ENCODE measurements at regions not wholly inside any gene's neighbourhood (a gene's known extent, or its start where the extent isn't known, plus 50 kb on each side); places are given as distances from the start of the nearest gene placed in this dataset.

- no peak for DNase-seq (ENCODE audit: low read depth in 3 of 3)
Measured at GRCh38 chr22:49263101-49263500, 564.6 kb downstream of the BRD1 start.

- DNase-seq (ENCODE audit: low read depth in 3 of 3) = no peak
Measured at GRCh38 chr22:49262167-49262566, 565.5 kb downstream of the BRD1 start.

- no peak for DNase-seq (ENCODE audit: low read depth in 3 of 3)
Measured at GRCh38 chr22:49261616-49262015, 566.1 kb downstream of the BRD1 start.

GRCh38 chr22:49260681-49261580, 566.7 kb downstream of the BRD1 start:
- no peak for DNase-seq (ENCODE audit: low read depth in 3 of 3)

- DNase-seq (ENCODE audit: low read depth in 3 of 3) = no peak
Measured at GRCh38 chr22:49259839-49260615, 567.6 kb downstream of the BRD1 start.

- no peak for DNase-seq (ENCODE audit: low read depth in 3 of 3)
Measured at GRCh38 chr22:49258107-49259010, 569.3 kb downstream of the BRD1 start.

- DNase-seq (ENCODE audit: low read depth in 3 of 3) = no peak
Measured at GRCh38 chr22:49257551-49257961, 570.1 kb downstream of the BRD1 start.

GRCh38 chr22:49255741-49256318, 571.8 kb downstream of the BRD1 start:
- no peak for DNase-seq (ENCODE audit: low read depth in 3 of 3)

- DNase-seq (ENCODE audit: low read depth in 3 of 3) = no peak
Measured at GRCh38 chr22:49255154-49255553, 572.5 kb downstream of the BRD1 start.

- DNase-seq (ENCODE audit: low read depth in 3 of 3) = no peak
Measured at GRCh38 chr22:49253656-49254055, 574.0 kb downstream of the BRD1 start.

GRCh38 chr22:49251371-49251770, 576.3 kb downstream of the BRD1 start:
- DNase-seq (ENCODE audit: low read depth in 3 of 3) = no peak

- DNase-seq (ENCODE audit: low read depth in 3 of 3) = no peak
Measured at GRCh38 chr22:49247194-49247924, 580.3 kb downstream of the BRD1 start.

GRCh38 chr22:49244466-49245420, 582.9 kb downstream of the BRD1 start:
- DNase-seq (ENCODE audit: low read depth in 3 of 3) = no peak

- no peak for DNase-seq (ENCODE audit: low read depth in 3 of 3)
Measured at GRCh38 chr22:49243965-49244364, 583.7 kb downstream of the BRD1 start.

GRCh38 chr22:49243335-49243734, 584.3 kb downstream of the BRD1 start:
- no peak for DNase-seq (ENCODE audit: low read depth in 3 of 3)

- DNase-seq (ENCODE audit: low read depth in 3 of 3) = no peak
Measured at GRCh38 chr22:49242480-49242879, 585.2 kb downstream of the BRD1 start.

- no peak for DNase-seq (ENCODE audit: low read depth in 3 of 3)
Measured at GRCh38 chr22:49241174-49241851, 586.4 kb downstream of the BRD1 start.

- DNase-seq (ENCODE audit: low read depth in 3 of 3) = no peak
Measured at GRCh38 chr22:49240472-49240871, 587.2 kb downstream of the BRD1 start.

- DNase-seq (ENCODE audit: low read depth in 3 of 3) = no peak
Measured at GRCh38 chr22:49240016-49240380, 587.7 kb downstream of the BRD1 start.
